Stimulated activated CD8-positive, alpha-beta memory T cell treated with anti-CD3 and anti-CD28 coated beads, Interleukin-4, amount 100 ng/mL, for 1 hour (primary cell): ENCODE measurements at regions not wholly inside any gene's neighbourhood (a gene's known extent, or its start where the extent isn't known, plus 50 kb on each side); places are given as distances from the start of the nearest gene placed in this dataset.
"Not testable (repeated sequence)": the region's sequence is repeated elsewhere in the genome, so short reads cannot be mapped to it uniquely, and the experiment has no call there.

Experiments used
- DNase-seq, 2 donors: peaks; one replicate each; pipeline ENCODE4 v3.0.0-alpha.2; 2020; ENCODE audit warnings: low read depth in 2 of 2, low spot score in 1 of 2

- DNase-seq, result no peak
These were observed 65.5 kb upstream of the FGF3 start for GRCh38 chr11:69884751-69885150.

- DNase-seq, result no peak
These were observed 68.1 kb upstream of the FGF3 start for GRCh38 chr11:69887330-69887729.

GRCh38 chr11:69887841-69888427, 68.7 kb upstream of the FGF3 start:
- no peak for DNase-seq

- DNase-seq, result peak; percentile 31 to 44
These were observed 69.4 kb upstream of the FGF3 start for GRCh38 chr11:69888483-69889181.

- no peak for DNase-seq
These were observed 70.4 kb upstream of the FGF3 start for GRCh38 chr11:69889400-69890318.

GRCh38 chr11:69890476-69890875, 71.3 kb upstream of the FGF3 start:
- no peak for DNase-seq

GRCh38 chr11:69891421-69892236, 72.4 kb upstream of the FGF3 start:
- no peak for DNase-seq

- no peak for DNase-seq
These were observed 73.2 kb upstream of the FGF3 start for GRCh38 chr11:69892237-69892985.

GRCh38 chr11:69892986-69893555, 73.9 kb upstream of the FGF3 start:
- no peak for DNase-seq

GRCh38 chr11:69893631-69894030, 74.4 kb upstream of the FGF3 start:
- DNase-seq, result no peak

GRCh38 chr11:69894181-69894611, 75.0 kb upstream of the FGF3 start:
- DNase-seq, result no peak

GRCh38 chr11:69894648-69895047, 75.4 kb upstream of the FGF3 start:
- DNase-seq, result no peak

- no peak for DNase-seq
These were observed 77.0 kb upstream of the FGF3 start for GRCh38 chr11:69896250-69896649.

- DNase-seq, result no peak
These were observed 78.9 kb upstream of the FGF3 start for GRCh38 chr11:69898123-69898522.

GRCh38 chr11:69899957-69900821, 81.0 kb upstream of the FGF3 start:
- no peak for DNase-seq

GRCh38 chr11:69900822-69901302, 81.6 kb upstream of the FGF3 start:
- not testable (repeated sequence) for DNase-seq

GRCh38 chr11:69902337-69902736, 83.1 kb upstream of the FGF3 start:
- no peak for DNase-seq

GRCh38 chr11:69903211-69903610, 84.0 kb upstream of the FGF3 start:
- DNase-seq, result no peak
